ENCODE measurements at regions not wholly inside any gene's neighbourhood (a gene's known extent, or its start where the extent isn't known, plus 50 kb on each side); places are given as distances from the start of the nearest gene placed in this dataset.

GRCh38 chr11:42974510-42975179 is 337.2 kb upstream of the API5 start:
- no peak overlapping the region for H3K4me2 ChIP-seq (ENCODE audit: low read length)
- H3K36me3 ChIP-seq (replicated peaks; ENCODE audit: low read depth, low read length) = no peaks in the 10 kb centered on the region
- H3K9ac ChIP-seq (ENCODE audit: low read length) = no peak overlapping the region
- H4K20me1 ChIP-seq (ENCODE audit: insufficient read depth, low read length) = no peaks in the 10 kb centered on the region
- H3K27ac ChIP-seq (ENCODE audit: low read length) = no peak overlapping the region
- no peaks in the 10 kb centered on the region for H3K9me3 ChIP-seq (ENCODE audit: insufficient read depth, low read length)
- TF ChIP-seq EZH2phosphoT487 (IDR thresholded peaks at IDR 0.05; ENCODE audit: low read depth) = no peak
- no peak for TF ChIP-seq CTCF (IDR thresholded peaks at IDR 0.05; ENCODE audit: low read depth, low read length)
- no peaks in the 10 kb centered on the region for H3K79me2 ChIP-seq (ENCODE audit: low read length)
- H3K27me3 ChIP-seq (ENCODE audit: low read depth, low read length) = no peaks in the 10 kb centered on the region
- no peak overlapping the region for H3K4me3 ChIP-seq (ENCODE audit: low read length)
- H2AFZ ChIP-seq (ENCODE audit: low read depth, low read length) = no peak overlapping the region
- no peaks in the 10 kb centered on the region for H3K4me1 ChIP-seq (ENCODE audit: low read length)

- Histone ChIP-seq H3K79me2 (ENCODE audit: low read length) (no peaks in the 10 kb centered on the region), H3K9me3 (ENCODE audit: insufficient read depth, low read length) (no peaks in the 10 kb centered on the region), H4K20me1 (ENCODE audit: insufficient read depth, low read length) (no peaks in the 10 kb centered on the region), H3K9ac (ENCODE audit: low read length) (no peak overlapping the region), H2AFZ (ENCODE audit: low read depth, low read length) (no peak overlapping the region), H3K27ac (ENCODE audit: low read length) (no peak overlapping the region), H3K4me3 (ENCODE audit: low read length) (no peak overlapping the region), H3K4me1 (ENCODE audit: low read length) (no peaks in the 10 kb centered on the region), H3K27me3 (ENCODE audit: low read depth, low read length) (no peaks in the 10 kb centered on the region), H3K4me2 (ENCODE audit: low read length) (no peak overlapping the region), H3K36me3 (replicated peaks; ENCODE audit: low read depth, low read length) (no peaks in the 10 kb centered on the region)
- TF ChIP-seq CTCF (IDR thresholded peaks at IDR 0.05; ENCODE audit: low read depth, low read length) = no peak
- no peak for TF ChIP-seq EZH2phosphoT487 (IDR thresholded peaks at IDR 0.05; ENCODE audit: low read depth)
Observed at GRCh38 chr11:42975180-42975529, 336.6 kb upstream of the API5 start.

GRCh38 chr11:42976636-42977217 is 335.1 kb upstream of the API5 start:
- H3K9ac ChIP-seq (ENCODE audit: low read length) = no peak overlapping the region
- TF ChIP-seq EZH2phosphoT487 (IDR thresholded peaks at IDR 0.05; ENCODE audit: low read depth) = no peak
- no peaks in the 10 kb centered on the region for H3K4me1 ChIP-seq (ENCODE audit: low read length)
- H3K27me3 ChIP-seq (ENCODE audit: low read depth, low read length) = no peaks in the 10 kb centered on the region
- H3K36me3 ChIP-seq (replicated peaks; ENCODE audit: low read depth, low read length) = no peaks in the 10 kb centered on the region
- H3K9me3 ChIP-seq (ENCODE audit: insufficient read depth, low read length) = no peaks in the 10 kb centered on the region
- H2AFZ ChIP-seq (ENCODE audit: low read depth, low read length) = no peak overlapping the region
- H3K79me2 ChIP-seq (ENCODE audit: low read length) = no peaks in the 10 kb centered on the region
- H3K4me2 ChIP-seq (ENCODE audit: low read length) = no peak overlapping the region
- no peaks in the 10 kb centered on the region for H4K20me1 ChIP-seq (ENCODE audit: insufficient read depth, low read length)
- no peak overlapping the region for H3K27ac ChIP-seq (ENCODE audit: low read length)
- no peak overlapping the region for H3K4me3 ChIP-seq (ENCODE audit: low read length)

GRCh38 chr11:42992594-42992993 is 319.2 kb upstream of the API5 start:
- Histone ChIP-seq H2AFZ (ENCODE audit: low read depth, low read length) (no peak overlapping the region), H3K79me2 (ENCODE audit: low read length) (no peaks in the 10 kb centered on the region), H4K20me1 (ENCODE audit: insufficient read depth, low read length) (no peaks in the 10 kb centered on the region), H3K4me1 (ENCODE audit: low read length) (no peaks in the 10 kb centered on the region), H3K36me3 (replicated peaks; ENCODE audit: low read depth, low read length) (no peaks in the 10 kb centered on the region), H3K9ac (ENCODE audit: low read length) (no peak overlapping the region), H3K4me2 (ENCODE audit: low read length) (no peak overlapping the region), H3K4me3 (ENCODE audit: low read length) (no peak overlapping the region), H3K27ac (ENCODE audit: low read length) (no peak overlapping the region), H3K9me3 (ENCODE audit: insufficient read depth, low read length) (no peaks in the 10 kb centered on the region), H3K27me3 (ENCODE audit: low read depth, low read length) (no peaks in the 10 kb centered on the region)
- TF ChIP-seq EZH2phosphoT487 (IDR thresholded peaks at IDR 0.05; ENCODE audit: low read depth) (no peak), CTCF (IDR thresholded peaks at IDR 0.05; ENCODE audit: low read depth, low read length) (no peak)

Data from OCI-LY3 (cell line).